Epithelial cell of prostate (primary cell): ENCODE measurements at regions not wholly inside any gene's neighbourhood (a gene's known extent, or its start where the extent isn't known, plus 50 kb on each side); places are given as distances from the start of the nearest gene placed in this dataset.
A peak's percentile ranks its signal among the peaks of the same experiment; 100 is the strongest.
"Not testable (repeated sequence)": the region's sequence is repeated elsewhere in the genome, so short reads cannot be mapped to it uniquely, and the experiment has no call there.

Experiments used
- DNase-seq: peaks from one replicate; pipeline ENCODE4 v3.0.0-alpha.2; 2011; ENCODE audit warnings: low read depth, low spot score
- H3K27ac ChIP-seq: fragments of 450-650 bp; 2 replicates; pipeline ENCODE4 v1.5.1; 2017; ENCODE audit warnings: mild to moderate bottlenecking

DNA sequence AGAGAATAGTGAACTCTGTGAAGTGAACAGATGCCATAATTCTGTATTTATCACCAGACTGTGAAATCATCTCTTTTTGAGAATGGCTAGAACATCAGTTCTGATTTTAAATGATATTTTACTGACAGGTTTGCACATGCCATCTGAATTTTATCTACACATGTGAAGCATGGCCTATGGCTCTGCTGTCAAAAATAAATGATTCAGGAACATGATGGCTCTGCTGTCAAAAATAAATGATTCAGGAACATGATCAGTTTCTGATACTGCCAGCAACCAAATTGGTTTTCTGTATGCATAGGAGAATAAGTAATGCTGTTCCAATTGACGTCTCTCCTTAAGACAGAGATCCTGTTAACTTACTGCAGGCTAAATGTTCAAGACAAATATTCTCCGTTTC, 70.6 kb upstream of the TLL1 start:
- no peak overlapping the region for H3K27ac ChIP-seq
- DNase-seq, result no peak

DNA sequence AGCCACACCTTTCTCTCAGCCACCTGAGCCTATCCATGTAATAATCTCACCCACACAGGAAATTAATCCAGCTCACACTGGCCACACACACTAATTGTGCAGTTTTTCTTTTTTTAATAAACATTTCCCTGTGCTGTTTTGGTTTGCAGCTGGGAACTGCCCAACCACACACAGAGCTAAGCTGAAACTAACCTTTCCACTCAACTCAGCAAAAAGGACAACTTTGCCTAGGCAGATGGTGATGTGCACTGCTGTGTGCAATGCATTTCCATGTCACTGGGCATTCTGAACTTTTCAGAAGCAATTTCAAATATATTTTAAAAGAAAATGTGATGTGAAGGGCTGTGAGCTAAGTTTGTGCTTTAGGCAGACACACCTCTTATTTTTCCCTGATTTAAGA, 70.0 kb upstream of the TLL1 start:
- DNase-seq, result no peak
- no peak overlapping the region for H3K27ac ChIP-seq

DNA sequence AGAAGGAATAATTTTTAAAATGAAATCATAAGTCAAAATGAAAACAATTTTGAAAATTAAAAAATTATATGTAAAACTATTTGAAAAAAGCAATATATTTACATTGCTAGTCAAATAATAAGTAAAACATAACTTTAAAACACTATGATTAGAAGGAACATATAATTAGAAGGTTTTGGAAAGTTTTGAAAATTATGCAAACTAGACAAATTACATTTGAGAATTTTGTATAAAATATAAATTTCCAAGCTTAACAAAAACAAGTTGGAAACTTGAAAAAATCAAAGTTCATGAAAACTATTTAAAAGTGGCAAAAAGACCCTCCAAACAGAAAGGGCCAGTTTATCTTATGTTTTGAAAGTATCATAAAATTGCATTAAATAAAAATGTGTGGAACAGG, 67.6 kb upstream of the TLL1 start:
- no peak for DNase-seq
- H3K27ac ChIP-seq, result no peak overlapping the region

DNA sequence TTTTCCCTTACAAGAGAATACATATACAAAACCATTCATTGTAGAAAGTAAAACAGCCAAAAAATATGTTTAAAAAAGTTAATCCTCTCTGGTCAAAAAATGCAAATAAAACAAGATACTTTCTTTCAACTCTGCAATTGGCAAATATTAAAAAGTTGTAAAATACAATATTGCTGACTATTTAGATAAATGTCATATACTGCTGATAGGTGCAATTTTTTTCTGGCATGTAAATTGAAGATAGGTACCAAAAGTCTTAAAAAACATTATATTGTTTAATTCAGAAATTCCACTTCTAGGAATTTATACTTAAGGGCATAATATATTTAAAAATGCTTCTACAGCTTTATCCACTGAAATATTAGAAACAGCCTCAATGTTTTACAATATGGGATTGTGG, 66.4 kb upstream of the TLL1 start:
- no peak for DNase-seq

DNA sequence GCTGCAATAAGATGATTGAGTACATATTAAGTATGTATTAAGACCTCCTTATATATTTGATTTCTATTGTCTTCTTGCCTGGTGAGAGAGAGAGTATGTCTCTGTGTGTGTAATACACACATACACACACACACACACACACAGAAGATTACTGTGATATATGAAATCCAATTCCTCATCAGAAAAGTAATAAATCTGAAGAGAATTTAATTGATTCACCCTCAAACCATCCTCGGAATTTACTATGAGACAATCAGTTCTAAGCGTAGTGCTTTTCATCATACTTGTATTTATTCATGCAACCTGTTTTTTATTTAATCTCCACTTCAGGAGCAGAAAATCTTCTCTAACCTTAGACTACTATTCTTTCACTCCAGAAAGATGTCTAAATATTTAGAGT, 62.3 kb upstream of the TLL1 start:
- H3K27ac ChIP-seq, result no peak overlapping the region
- DNase-seq, result no peak

More for the DNA sequence above, 66.4 kb upstream of the TLL1 start:
- H3K27ac ChIP-seq, result no peak overlapping the region

DNA sequence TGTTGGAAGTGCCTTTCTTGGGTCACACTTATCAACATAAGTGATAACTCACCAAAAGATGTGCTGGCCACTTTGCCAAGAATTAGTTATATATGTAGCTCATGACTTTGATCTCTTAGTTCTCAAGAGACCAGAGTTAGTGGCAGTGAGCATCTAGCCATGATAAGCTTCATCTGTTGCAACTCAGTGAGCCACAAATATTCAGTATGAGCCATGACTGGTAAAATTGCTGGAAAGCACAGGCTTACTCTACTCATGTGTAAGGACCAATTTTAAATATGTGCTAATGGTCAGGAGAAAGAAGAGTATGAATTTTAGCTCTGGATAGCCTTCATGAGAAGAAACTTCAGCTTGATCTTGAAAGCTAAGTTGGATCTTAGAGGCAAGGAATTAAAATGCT, 59.4 kb upstream of the TLL1 start:
- no peak overlapping the region for H3K27ac ChIP-seq
- DNase-seq, result no peak

DNA sequence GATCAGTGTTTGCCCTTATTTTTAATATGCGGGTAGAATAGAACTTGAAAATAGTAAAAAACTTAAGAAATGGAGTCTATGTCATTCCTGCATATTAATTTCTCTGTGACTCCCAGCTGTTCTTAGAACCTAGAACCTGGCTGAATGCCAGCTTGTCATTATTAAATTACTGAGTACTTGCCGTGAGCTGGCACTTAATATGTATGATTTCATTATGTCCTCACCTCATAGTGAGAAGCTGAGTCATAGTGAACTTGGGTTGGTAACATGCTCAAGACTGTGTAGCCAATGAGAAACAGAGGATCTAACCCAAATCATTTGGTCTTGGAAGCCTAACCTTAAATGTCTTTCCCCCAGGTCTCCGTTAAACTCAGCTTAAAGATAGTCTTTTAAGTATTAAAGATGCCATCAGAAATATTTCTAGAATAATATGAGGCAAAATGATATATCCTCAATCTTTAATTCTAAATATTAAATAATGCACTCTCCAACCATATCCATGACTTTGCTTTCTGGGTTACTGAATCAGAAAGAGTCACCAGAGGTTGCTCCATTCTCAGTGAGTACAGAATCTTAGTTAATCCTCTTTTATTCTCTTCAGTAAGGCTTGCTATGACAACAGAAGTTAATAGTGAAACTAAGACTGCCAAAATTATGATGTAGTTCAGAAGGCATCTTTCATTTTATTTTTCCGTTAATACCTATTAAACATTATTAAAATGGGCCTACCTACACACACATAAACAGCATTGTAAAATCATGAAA, 58.6 kb upstream of the TLL1 start:
- DNase-seq, result peak; percentile 80
- H3K27ac ChIP-seq, result peak overlapping the region; percentile 49

DNA sequence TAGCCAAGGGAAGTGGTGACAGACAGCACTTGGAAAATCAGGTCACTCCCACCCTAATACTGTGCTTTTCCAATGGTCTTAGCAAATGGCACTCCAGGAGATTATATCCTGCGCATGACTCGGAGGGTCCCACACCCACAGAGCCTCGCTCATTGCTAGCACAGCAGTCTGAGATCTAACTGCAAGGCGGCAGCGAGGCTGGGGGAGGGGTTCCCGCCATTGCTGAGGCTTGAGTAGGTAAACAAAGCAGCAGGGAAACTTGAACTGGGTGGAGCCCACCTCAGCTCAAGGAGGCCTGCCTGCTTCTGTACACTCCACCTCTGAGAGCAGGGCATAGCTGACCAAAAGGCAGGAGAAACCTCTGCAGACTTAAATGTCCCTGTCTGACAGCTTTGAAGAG, 53.9 kb upstream of the TLL1 start:
- not testable (repeated sequence) for H3K27ac ChIP-seq, DNase-seq
